HG03575 (cell line): ENCODE measurements at regions not wholly inside any gene's neighbourhood (a gene's known extent, or its start where the extent isn't known, plus 50 kb on each side); places are given as distances from the start of the nearest gene placed in this dataset.
"Not testable (repeated sequence)": the region's sequence is repeated elsewhere in the genome, so short reads cannot be mapped to it uniquely, and the experiment has no call there.

Experiments
- ATAC-seq: cut with Tn5 transposase; IDR thresholded peaks from one replicate; pipeline ENCODE4 v1.9.1; 2021; ENCODE audit not compliant: unreplicated experiment, insufficient number of reproducible peaks, low FRiP score; ENCODE audit errors: extremely low read depth

DNA sequence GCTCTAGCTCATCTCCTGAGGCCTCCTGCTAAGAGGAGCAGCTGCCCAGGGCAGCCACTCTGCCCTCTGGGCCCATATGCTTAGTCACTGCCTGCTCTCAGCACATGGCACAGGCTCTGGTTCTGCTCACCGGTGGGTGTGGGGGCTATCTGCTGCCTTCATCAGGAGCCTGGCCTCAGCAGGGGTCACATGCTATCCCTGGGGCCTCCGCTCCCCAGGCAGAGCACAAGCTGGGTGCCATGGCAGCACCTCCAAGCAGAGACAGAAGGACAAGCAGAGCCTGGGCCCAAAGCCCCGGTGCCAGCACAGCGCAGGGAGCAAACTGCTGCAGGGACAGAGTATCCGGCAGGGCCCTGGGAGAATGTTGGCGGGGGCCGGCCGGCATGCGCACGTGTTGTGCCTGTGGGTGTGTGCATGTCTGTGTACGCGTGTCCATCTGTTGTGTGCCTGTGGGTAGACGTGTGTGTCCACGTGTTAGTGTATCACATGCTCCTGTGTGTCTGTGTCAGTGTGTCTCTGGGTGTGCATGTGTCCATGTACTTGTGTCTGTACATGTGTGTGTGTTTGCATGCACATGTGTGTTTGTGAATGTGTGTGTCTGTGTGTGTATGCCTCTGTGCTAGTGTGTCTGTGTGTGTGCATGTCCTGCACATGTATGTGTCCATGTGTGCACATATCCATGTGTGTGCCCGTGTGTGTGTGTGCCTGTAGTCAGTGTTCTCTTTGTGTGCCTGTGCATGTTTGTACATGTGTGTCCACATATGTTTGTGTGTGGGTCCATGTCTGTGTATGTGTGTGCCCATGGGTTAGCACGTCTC lies 326.9 kb downstream of the TMEM121 start:
- no peak for ATAC-seq

DNA sequence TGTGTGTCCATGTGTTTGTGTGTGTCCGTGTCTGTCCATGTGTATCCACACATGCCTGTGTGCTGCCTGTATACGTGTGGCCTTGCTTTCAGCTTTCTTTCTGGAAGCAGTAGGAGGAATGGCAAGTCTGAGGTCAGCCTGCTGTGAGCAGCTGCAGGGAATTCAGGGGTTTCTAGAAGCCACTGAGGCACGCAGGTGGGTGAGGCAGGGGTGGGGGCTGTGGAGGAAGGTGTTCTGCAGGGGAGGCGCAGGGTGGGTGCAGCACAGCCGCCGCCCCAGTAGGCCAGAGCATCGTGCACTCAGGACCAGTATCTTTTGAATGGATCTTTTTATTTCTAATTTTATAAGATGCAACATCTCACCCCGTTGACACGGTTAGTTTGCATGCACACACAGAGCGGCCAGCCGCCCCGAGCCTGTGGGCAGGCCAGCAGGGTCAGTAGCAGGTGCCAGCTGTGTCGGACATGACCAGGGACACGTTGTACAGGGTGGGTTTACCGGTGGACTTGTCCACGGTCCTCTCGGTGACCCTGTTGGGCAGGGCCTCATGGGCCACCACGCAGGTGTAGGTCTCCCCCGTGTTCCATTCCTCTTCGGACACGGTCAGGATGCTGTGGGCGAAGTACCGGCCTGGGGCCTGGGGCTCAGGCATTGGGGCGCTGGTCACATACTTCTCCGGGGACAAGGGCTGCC lies 327.7 kb downstream of the TMEM121 start:
- ATAC-seq = no peak

DNA sequence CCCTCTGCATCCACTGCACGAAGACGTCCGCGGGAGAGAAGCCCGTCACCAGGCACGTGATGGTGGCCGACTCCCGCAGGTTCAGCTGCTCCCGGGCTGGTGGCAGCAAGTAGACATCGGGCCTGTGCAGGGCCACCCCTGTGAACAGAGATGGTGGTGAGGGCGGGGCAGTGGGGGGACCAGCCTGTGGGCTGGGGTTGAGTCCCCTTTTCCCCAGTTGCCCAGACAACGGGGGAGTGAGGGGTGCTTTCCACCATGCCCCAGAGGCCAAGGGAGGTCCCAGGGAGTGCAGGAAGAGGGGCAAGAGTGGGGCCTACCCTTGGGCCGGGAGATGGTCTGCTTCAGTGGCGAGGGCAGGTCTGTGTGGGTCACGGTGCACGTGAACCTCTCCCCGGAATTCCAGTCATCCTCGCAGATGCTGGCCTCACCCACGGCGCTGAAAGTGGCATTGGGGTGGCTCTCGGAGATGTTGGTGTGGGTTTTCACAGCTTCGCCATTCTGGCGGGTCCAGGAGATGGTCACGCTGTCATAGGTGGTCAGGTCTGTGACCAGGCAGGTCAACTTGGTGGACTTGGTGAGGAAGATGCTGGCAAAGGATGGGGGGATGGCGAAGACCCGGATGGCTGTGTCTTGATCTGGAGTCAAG lies 328.3 kb downstream of the TMEM121 start:
- no peak for ATAC-seq

DNA sequence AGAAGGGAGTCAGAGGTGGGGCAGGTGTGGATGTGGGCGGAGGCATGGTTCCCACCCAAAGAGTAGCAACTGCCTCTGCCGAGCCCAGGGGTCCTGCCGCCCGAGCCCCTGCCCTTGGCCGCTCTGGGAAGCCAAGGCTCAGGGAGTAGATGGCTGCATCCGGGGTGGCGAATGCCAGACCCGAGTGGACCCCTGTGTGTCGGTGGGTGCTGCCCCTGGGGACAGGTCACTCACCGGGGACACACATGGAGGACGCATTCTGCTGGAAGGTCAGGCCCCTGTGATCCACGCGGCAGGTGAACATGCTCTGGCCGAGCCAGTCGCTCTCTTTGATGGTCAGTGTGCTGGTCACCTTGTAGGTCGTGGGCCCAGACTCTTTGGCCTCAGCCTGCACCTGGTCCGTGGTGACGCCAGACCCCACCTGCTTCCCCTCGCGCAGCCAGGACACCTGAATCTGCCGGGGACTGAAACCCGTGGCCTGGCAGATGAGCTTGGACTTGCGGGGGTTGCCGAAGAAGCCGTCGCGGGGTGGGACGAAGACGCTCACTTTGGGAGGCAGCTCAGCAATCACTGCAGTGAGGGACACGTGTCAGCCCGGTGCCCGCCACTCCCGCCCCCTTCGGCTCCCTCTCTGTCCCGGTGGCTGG lies 329.0 kb downstream of the TMEM121 start:
- ATAC-seq = no peak

DNA sequence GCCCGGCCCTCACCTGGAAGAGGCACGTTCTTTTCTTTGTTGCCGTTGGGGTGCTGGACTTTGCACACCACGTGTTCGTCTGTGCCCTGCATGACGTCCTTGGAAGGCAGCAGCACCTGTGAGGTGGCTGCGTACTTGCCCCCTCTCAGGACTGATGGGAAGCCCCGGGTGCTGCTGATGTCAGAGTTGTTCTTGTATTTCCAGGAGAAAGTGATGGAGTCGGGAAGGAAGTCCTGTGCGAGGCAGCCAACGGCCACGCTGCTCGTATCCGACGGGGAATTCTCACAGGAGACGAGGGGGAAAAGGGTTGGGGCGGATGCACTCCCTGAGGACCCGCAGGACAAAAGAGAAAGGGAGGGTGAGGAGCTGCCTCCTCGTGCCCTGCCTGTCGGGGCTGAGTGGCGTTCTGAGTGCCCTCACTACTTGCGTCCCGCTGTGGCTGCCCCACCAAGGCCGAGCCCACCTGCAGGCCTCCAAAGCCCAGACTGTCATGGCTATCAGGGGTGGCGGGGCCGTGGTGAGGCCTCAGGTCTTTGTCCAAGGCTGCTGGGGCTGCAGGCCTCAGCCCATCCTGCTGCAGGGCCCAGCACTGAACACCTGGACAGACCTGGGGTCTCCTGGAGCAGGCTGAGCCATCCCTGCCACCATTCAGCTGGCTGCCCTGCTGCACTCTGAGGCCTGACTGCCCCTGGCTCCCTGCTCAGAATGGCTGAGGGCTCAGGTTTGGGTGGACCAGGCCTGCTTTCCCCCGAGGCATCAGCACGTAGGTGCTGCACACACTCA lies 329.7 kb downstream of the TMEM121 start:
- no peak for ATAC-seq

DNA sequence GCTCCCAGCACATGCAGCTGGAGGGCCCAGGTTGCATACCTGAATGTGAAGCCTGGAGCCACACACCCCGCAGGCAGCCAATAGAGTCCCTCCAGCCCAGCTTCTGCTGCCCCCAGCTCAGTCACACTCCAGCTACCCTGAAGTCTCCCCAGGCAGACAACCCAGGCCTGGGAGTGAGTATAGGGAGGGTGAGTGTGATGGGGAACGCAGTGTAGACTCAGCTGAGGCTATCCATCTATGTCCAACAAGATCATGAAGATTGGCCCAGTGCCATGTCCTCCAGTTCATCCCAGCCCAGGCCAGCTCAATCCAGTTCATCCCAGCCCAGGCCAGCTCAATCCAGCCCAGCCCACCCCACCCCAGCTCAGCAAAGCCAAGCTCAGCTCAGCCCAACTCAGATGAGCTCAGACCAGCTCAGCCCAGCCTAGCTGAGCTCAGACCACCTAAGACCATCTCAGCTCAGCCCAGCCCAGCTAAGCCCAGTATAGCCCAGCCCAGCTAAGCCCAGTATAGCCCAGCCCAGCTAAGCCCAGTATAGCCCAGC lies 330.4 kb downstream of the TMEM121 start:
- no peak for ATAC-seq

DNA sequence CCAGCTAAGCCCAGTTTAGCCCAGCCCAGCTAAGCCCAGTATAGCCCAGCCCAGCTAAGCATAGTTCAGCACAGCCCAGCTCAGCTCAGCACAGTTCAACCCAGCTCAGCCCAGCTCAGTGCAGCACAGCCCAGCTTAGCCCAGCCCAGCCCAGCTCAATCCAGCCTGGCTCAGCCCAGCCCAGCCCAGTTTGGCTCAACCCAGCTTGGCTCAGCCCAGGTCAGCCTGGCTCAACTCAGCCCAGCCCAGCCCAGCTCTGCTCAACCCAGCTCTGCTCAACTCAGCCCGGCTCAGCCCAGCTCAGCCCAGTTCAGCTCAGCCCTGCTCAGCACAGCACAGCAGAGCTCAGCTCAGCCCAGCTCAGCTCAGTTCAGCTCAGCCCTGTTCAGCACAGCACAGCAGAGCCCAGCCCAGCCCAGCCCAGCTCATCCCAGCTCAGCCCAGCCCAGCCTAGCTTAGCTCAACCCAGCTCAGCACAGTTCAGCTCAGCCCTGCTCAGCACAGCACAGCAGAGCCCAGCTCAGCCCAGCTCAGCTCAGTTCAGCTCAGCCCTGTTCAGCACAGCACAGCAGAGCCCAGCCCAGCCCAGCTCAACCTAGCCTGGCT lies 330.9 kb downstream of the TMEM121 start:
- ATAC-seq = no peak

DNA sequence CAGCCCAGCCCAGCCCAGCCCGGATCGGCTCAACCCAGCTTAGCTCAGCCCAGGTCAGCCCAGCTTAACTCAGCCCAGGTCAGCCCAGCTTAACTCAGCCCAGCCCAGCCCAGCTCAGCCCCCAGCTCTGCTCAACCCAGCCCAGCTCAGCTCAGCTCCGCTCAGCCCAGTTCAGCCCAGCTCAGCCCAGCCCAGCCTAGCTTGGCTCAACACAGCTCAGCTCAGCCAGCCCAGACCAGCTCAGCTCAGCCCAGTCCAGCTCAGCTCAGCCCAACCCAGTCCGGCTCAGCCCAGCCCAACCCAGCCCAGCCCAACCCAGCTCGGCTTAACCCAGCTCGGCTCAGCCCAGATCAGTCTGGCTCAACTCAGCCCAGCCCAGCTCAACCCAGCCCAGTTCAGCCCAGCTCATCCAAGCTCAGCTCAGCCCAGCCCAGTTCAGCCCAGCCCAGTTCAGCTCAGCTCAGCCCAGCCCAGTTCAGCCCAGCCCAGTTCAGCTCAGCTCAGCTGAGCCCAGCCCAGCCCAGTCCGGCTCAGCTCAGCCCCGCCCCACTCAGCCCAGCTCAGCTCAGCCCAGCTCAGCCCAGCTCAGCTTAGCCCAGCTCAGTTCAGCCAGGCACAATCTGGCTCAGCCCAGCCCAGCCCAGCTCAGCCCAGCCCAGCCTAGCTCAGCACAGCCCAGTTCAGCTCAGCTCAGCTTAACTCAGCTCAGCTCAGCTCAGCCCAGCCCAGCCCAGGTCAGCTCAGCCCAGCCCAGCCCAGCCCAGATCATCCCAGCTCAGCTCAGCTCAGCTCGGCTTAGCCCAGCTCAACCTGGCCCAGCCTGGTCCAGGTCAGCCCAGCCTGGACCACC lies 331.7 kb downstream of the TMEM121 start:
- no peak for ATAC-seq

DNA sequence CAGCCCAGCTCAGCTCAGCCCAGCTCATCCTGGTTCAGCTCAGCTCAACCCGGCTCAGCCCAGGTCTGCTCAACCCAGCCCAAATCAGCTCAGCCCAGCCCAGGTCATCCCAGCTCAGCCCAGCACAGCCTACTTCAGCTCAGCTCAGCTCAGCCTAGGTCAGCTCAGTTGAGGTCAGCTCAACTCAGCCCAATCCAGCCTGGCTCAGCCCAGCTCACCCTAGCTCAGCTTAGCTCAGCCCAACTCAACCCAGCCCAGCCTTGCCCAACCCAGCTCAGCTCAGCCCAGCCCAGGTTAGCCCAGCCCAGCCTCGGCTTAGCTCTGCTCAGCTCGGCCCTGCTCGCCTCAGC lies 332.3 kb downstream of the TMEM121 start:
- ATAC-seq = no peak

DNA sequence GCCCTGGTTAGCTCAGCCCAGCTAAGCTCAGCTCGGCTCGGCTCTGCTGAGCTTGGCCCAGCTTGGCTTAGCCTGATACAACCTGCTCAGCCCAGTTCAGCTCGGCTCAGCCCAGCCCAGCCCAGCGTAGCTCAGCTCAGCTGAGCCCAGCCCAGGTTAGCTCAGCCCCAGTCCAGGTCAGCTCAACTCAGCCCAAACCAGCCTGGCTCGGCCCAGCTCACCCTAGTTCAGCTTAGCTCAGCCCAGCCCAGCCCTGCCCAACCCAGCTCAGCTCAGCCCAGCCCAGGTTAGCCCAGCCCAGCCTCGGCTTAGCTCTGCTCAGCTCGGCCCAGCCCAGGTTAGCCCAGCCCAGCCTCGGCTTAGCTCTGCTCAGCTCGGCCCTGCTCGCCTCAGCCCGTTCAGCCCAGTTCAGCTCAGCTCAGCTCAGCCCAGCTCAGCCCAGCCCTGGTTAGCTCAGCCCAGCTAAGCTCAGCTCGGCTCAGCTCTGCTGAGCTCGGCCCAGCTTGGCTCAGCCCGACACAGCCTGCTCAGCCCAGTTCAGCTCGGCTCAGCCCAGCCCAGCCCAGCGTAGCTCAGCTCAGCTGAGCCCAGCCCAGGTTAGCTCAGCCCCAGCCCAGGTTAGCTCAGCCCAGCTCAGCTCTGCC lies 332.8 kb downstream of the TMEM121 start:
- not testable (repeated sequence) for ATAC-seq

DNA sequence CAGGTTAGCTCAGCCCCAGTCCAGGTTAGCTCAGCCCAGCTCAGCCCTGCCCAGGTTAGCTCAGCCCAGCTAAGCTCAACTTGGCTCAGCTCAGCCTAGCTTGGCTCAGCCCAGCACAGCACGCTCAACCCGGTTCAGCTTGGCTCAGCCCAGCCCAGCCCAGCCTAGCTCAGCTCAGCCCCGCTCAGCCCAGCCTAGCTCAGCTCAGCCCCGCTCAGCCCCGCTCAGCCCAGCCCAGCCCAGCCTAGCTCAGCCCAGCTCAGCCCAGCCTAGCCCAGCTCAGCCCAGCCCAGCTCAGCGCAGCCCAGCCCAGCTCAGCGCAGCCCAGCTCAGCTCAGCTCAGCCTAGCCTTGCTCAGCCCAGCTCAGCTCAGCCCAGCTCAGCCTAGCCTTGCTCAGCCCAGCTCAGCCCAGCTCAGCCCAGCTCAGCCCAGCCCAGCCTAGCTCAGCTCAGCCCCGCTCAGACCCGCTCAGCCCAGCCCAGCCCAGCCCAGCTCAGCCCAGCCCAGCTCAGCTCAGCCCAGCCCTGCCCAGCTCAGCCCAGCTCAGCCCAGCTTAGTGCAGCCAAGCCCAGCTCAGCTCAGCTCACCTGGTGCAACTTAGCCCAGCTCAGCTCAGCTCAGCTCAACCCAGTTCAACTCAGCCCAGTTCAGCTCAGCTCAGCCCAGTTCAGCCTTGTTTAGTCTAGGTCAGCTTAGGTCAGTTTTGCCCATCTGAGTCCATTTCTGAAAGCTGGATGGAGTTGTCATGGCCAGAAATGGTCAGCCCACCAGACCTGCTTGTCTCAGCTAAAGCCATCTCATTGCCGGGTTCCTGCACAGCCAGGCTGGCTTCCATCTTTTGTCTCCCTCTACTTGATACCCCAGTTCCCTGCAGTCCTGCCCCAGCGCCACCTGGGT lies 333.6 kb downstream of the TMEM121 start:
- no peak for ATAC-seq

DNA sequence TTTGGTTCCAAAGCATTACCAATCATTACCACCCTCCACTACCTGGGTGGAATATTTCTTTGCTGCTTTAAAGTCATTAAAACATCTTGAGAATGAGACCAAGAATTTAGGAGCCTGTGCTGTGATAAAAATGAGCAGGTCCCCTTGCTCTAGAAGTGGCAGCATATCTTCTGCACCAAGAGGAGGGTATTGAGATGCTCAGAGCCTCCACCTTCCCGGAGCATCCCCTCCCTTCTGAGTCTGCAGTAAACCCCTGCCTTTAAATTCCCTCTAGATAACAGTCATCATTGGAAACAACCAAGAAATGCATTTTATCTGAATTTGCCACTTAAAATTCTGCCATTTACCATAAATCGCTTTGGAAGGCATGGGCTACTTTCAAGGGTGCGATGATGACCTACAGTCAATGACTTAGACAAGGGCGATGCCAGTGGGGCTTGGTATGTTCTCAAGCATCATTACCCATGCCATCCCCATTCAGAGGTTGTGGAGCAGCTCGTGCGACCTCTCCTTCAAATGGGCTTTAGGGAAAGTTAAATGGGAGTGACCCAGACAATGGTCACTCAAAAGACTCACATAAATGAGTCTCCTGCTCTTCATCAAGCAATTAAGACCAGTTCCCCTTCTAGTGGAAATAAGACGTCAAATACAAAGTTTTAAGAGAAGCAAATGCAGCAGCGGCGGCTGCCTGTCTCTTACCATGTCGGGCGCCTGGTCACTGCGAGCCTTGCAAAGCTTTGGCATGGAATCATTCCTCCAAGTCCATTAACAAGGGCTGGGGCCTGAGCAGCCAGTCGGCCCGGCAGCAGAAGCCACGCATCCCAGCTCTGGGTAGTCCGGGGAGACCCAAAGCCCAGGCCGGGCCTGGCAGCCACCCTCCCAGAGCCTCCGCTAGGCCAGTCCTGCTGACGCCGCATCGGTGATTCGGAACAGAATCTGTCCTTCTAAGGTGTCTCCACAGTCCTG lies 334.5 kb downstream of the TMEM121 start:
- ATAC-seq = no peak

DNA sequence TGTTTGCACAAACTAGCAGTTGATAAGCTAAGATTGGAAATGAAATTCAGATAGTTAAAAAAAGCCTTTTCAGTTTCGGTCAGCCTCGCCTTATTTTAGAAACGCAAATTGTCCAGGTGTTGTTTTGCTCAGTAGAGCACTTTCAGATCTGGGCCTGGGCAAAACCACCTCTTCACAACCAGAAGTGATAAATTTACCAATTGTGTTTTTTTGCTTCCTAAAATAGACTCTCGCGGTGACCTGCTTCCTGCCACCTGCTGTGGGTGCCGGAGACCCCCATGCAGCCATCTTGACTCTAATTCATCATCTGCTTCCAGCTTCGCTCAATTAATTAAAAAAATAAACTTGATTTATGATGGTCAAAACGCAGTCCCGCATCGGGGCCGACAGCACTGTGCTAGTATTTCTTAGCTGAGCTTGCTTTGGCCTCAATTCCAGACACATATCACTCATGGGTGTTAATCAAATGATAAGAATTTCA lies 335.6 kb downstream of the TMEM121 start:
- ATAC-seq = no peak

DNA sequence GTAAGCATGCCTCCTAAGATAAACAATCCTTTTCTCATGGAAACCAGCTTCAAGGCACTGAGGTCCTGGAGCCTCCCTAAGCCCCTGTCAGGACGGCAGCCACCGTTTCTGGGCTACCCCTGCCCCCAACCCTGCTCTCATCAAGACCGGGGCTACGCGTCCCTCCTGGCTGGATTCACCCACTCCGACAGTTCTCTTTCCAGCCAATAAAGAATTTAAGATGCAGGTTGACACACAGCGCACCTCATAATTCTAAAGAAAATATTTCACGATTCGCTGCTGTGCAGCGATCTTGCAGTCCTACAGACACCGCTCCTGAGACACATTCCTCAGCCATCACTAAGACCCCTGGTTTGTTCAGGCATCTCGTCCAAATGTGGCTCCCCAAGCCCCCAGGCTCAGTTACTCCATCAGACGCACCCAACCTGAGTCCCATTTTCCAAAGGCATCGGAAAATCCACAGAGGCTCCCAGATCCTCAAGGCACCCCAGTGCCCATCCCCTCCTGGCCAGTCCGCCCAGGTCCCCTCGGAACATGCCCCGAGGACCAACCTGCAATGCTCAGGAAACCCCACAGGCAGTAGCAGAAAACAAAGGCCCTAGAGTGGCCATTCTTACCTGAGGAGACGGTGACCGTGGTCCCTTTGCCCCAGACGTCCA lies 336.3 kb downstream of the TMEM121 start:
- ATAC-seq = no peak
